K562 (cell line): ENCODE measurements at regions not wholly inside any gene's neighbourhood (a gene's known extent, or its start where the extent isn't known, plus 50 kb on each side); places are given as distances from the start of the nearest gene placed in this dataset.

Source experiments
- ATAC-seq: fragments of 200-7000 bp; cut with Tn5 transposase; 3 replicates; pipeline ENCODE4 v1.9.1; 2020; ENCODE audit warnings: moderate library complexity
- BruUV-seq: library from RNA; stranded (reverse); fragments of 400-500 nt; replicated peaks from 2 replicates; lab custom pipeline; 2021; lab: Mats Ljungman, UMichigan
- CTCF ChIA-PET: fragments of 300-600 bp; formaldehyde crosslinking; extraction: SDS; loops from one replicate; lab custom pipeline; 2021; ENCODE audit warnings: low intra/inter-chr PET ratio; lab: Yijun Ruan, JAX
- POLR2A ChIA-PET: fragments of 300-600, 350-650 bp; sonication (Branson Sonifier 250); formaldehyde crosslinking; extraction: SDS; loops from one replicate; lab custom pipeline; 2021; ENCODE audit warnings: antibody characterized with exemption, inconsistent platforms; lab: Yijun Ruan, JAX
- DNase-seq, 4 experiments: peaks; one replicate each; pipeline versions ENCODE4 v3.0.0 to v3.0.0-alpha.2; 2011 to 2018; ENCODE audit warnings: low spot score in 3 of 4, mixed read lengths in 3 of 4; ENCODE audit errors: extremely low read depth in 1 of 4
- FAIRE-seq: peaks from 2 replicates; lab custom pipeline; 2011; peaks lifted over from hg19 to GRCh38; lab: Jason Lieb, UNC
- H2AFZ ChIP-seq: 2 replicates; pipeline ENCODE4 v1.6.0; 2011; ENCODE audit warnings: low read depth, low read length, control low read depth, inconsistent platforms
- H3K27ac ChIP-seq: fragments of 200-600 bp; 3 replicates; pipeline ENCODE4 v1.8.0; 2011; ENCODE audit warnings: low read depth, mild to moderate bottlenecking, control low read depth, inconsistent platforms, low read length, moderate library complexity, mixed read lengths; ENCODE audit errors: extremely low read depth
- H3K27me3 ChIP-seq, 2 experiments: fragments of 300-600 bp in 1 of 2; 2 replicates in 1 of 2; 3 replicates in 1 of 2; pipeline versions ENCODE4 v1.6.0 to v1.8.0; 2011; ENCODE audit warnings: inconsistent platforms in 2 of 2, low read length in 2 of 2, mild to moderate bottlenecking in 1 of 2, mixed read lengths in 1 of 2, moderate library complexity in 1 of 2; ENCODE audit not compliant: control insufficient read depth in 2 of 2, insufficient read depth in 2 of 2
- H3K36me3 ChIP-seq: fragments of 300-600 bp; 3 replicates; pipeline ENCODE4 v1.8.0; 2011; ENCODE audit warnings: mild to moderate bottlenecking, low read length, inconsistent platforms; ENCODE audit not compliant: control insufficient read depth, insufficient read depth
- H3K4me1 ChIP-seq, 2 experiments: fragments of 200-600 bp in 1 of 2; replicated peaks in 1 of 2; 2 replicates in 1 of 2; 3 replicates in 1 of 2; pipeline versions ENCODE4 v1.5.1 to v1.8.0; 2011; ENCODE audit warnings: inconsistent platforms in 2 of 2, low read length in 2 of 2, mild to moderate bottlenecking in 1 of 2, mixed read lengths in 1 of 2, moderate library complexity in 1 of 2; ENCODE audit not compliant: control insufficient read depth in 2 of 2, insufficient read depth in 2 of 2
- H3K4me2 ChIP-seq: 2 replicates; pipeline ENCODE4 v1.6.1; 2011; ENCODE audit warnings: low read length, control low read depth, inconsistent platforms, mixed read lengths; ENCODE audit not compliant: insufficient read depth
- H3K4me3 ChIP-seq: fragments of 200-600 bp; sonication (generic), shearing (Covaris generic); 2 replicates; pipeline ENCODE4 v1.5.1; 2016; ENCODE audit warnings: control low read depth, inconsistent platforms
- H3K79me2 ChIP-seq: fragments of 200-600 bp; 3 replicates; pipeline ENCODE4 v1.8.0; 2011; ENCODE audit warnings: low read length, inconsistent platforms; ENCODE audit not compliant: control insufficient read depth, insufficient read depth
- H3K9ac ChIP-seq, 2 experiments: 2 replicates each; pipeline versions ENCODE4 v1.6.0 to v1.6.1; 2011; ENCODE audit warnings: low read depth in 2 of 2, low read length in 2 of 2, control low read depth in 1 of 2, inconsistent platforms in 1 of 2, mild to moderate bottlenecking in 1 of 2, mixed read lengths in 1 of 2; ENCODE audit not compliant: insufficient read depth in 1 of 2
- H3K9me1 ChIP-seq: one replicate; pipeline ENCODE4 v1.6.0; 2011; ENCODE audit warnings: inconsistent platforms, mild to moderate bottlenecking, low read length, moderate library complexity; ENCODE audit not compliant: control insufficient read depth, insufficient read depth
- H3K9me3 ChIP-seq: replicated peaks from 2 replicates; pipeline ENCODE4 v1.5.1; 2011; ENCODE audit warnings: low read depth, low read length, inconsistent platforms; ENCODE audit not compliant: control insufficient read depth, insufficient read depth
- H4K20me1 ChIP-seq: replicated peaks from 2 replicates; pipeline ENCODE4 v1.6.1; 2011; ENCODE audit warnings: low read length, inconsistent platforms, mixed read lengths; ENCODE audit not compliant: control insufficient read depth, insufficient read depth
- ATF6 ChIP-seq: sonication (generic); formaldehyde crosslinking; IDR thresholded peaks from 2 replicates; pipeline ENCODE4 v1.4.0; 2020; ENCODE audit warnings: mild to moderate bottlenecking, missing genetic modification reagents
- BRCA1 ChIP-seq, 2 experiments: fragments of 450-650 bp in 1 of 2; sonication (generic) in 1 of 2; formaldehyde crosslinking in 1 of 2; IDR thresholded peaks; 2 replicates each; pipeline versions ENCODE4 v1.5.0 to v1.6.1; 2017 to 2020; ENCODE audit warnings: mild to moderate bottlenecking in 1 of 2, missing genetic modification reagents in 1 of 2
- CBX2 ChIP-seq: fragments of 200-600 bp; sonication (generic); IDR thresholded peaks from one replicate; pipeline ENCODE4 v1.6.1; 2012; ENCODE audit warnings: mild to moderate bottlenecking, low read length, inconsistent platforms; ENCODE audit not compliant: insufficient read depth, poor library complexity, severe bottlenecking
- JUNB ChIP-seq: fragments of 450-650 bp; formaldehyde crosslinking; conservative IDR thresholded peaks from 2 replicates; pipeline ENCODE4 v1.4.0; 2020; ENCODE audit warnings: mild to moderate bottlenecking
- KDM4B ChIP-seq, 2 experiments: fragments of 450-650 bp in 1 of 2; sonication (generic) in 1 of 2; IDR thresholded peaks; 2 replicates each; pipeline ENCODE4 v1.6.1; 2016 to 2017; ENCODE audit warnings: borderline replicate concordance in 2 of 2, antibody characterized with exemption in 1 of 2, low read depth in 1 of 2, mild to moderate bottlenecking in 1 of 2
- NFE2 ChIP-seq: IDR thresholded peaks from 2 replicates; pipeline ENCODE4 v1.6.1; 2014; ENCODE audit warnings: antibody characterized with exemption, low read depth
- RBFOX2 ChIP-seq: fragments of 200-400 bp; formaldehyde crosslinking; IDR thresholded peaks from 2 replicates; pipeline ENCODE4 v1.6.1; 2017; ENCODE audit warnings: low read depth, mild to moderate bottlenecking, low read length, moderate library complexity
- ZNF512 ChIP-seq: IDR thresholded peaks from 2 replicates; pipeline ENCODE4 v1.6.1; 2016; ENCODE audit warnings: missing genetic modification characterization, missing compliant biosample characterization
- ZNF75A ChIP-seq: fragments of 450-650 bp; formaldehyde crosslinking; IDR thresholded peaks from 2 replicates; pipeline ENCODE4 v1.4.0; 2020; ENCODE audit warnings: mild to moderate bottlenecking
- WGBS: fragments of 100-300 bp; shearing (Covaris generic); methylation state at CpG from one replicate; pipeline ENCODE4 v1.1.6; 2016; ENCODE audit warnings: low coverage, mixed read lengths; ENCODE audit not compliant: insufficient coverage; ENCODE audit errors: missing lambda C conversion rate; 5-methylcytosine and 5-hydroxymethylcytosine counted together
- in situ Hi-C: fragments of 300-500 bp; cut with MboI; formaldehyde crosslinking; loops from 4 replicates; pipeline ENCODE4 v1.15.0; 2018; ENCODE audit warnings: inconsistent platforms, mixed read lengths
- intact Hi-C: fragments of 100-400 bp; cut with micrococcal nuclease; formaldehyde crosslinking; loops from 2 replicates; pipeline ENCODE4 v1.14.2; 2022

- Histone ChIP-seq H3K4me2 (no peak overlapping the region), H3K27me3 (no peaks in the 10 kb centered on the region), H3K9me1 (no peaks in the 10 kb centered on the region), H3K4me3 (no peak overlapping the region), H3K79me2 (no peaks in the 10 kb centered on the region), H3K36me3 (no peaks in the 10 kb centered on the region), H3K27ac (no peak overlapping the region), H4K20me1 (no peaks in the 10 kb centered on the region), H3K4me1 (no peaks in the 10 kb centered on the region), H3K9me3 (no peaks in the 10 kb centered on the region), H3K9ac (no peak overlapping the region), H2AFZ (no peak overlapping the region)
- intact Hi-C loops (no loop called here), in situ Hi-C loops (no loop called here)
- POLR2A ChIA-PET, result no interaction called here
- ATAC-seq (no peak), DNase-seq (no peak), FAIRE-seq (no peak)
- CTCF ChIA-PET, result no interaction called here
- TF ChIP-seq CBX2, result no peak
- TF ChIP-seq ZNF75A (CRISPR knock-in tag), result no peak
- TF ChIP-seq KDM4B (IDR thresholded peaks at IDR 0.05; ENCODE audit: borderline replicate concordance in 2 of 2, low read depth in 1 of 2), result no peak
- no peak for TF ChIP-seq RBFOX2
- no peak for TF ChIP-seq NFE2
- TF ChIP-seq BRCA1 (IDR thresholded peaks at IDR 0.05), result no peak
- TF ChIP-seq BRCA1 (CRISPR knock-in tag; IDR thresholded peaks at IDR 0.05), result no peak
- TF ChIP-seq ATF6, result no peak
- no peak for TF ChIP-seq ZNF512 (tag)
- no peak for TF ChIP-seq JUNB (CRISPR knock-in tag)
- BruUV-seq, result no TSS peak
- 2% methylated on average over 5 of the region's 5 CpGs for WGBS
Observed at GRCh38 chr1:56257726-56258125, 321.6 kb downstream of the PLPP3 start.
